ENCODE measurements at regions not wholly inside any gene's neighbourhood (a gene's known extent, or its start where the extent isn't known, plus 50 kb on each side); places are given as distances from the start of the nearest gene placed in this dataset.

- no peak for TF ChIP-seq ZFP36 (IDR thresholded peaks at IDR 0.05; ENCODE audit: borderline replicate concordance, partially characterized antibody)
- TF ChIP-seq RAD21 (conservative IDR thresholded peaks at IDR 0.05 in 1 of 2, IDR thresholded peaks at IDR 0.05 in 1 of 2) = peak; percentile 96
- TF ChIP-seq HMGXB4 (CRISPR knock-in tag; IDR thresholded peaks at IDR 0.05; ENCODE audit: borderline replicate concordance) = no peak
- TF ChIP-seq BHLHE40 (IDR thresholded peaks at IDR 0.05; ENCODE audit: low read depth, low read length) = no peak
- no peak for TF ChIP-seq ZSCAN20 (CRISPR knock-in tag; IDR thresholded peaks at IDR 0.05)
- no peak for TF ChIP-seq FOXS1 (CRISPR knock-in tag; IDR thresholded peaks at IDR 0.05)
- no peak for TF ChIP-seq KDM5A (IDR thresholded peaks at IDR 0.05)
- TF ChIP-seq FOSL2 (IDR thresholded peaks at IDR 0.05) = no peak
- TF ChIP-seq FOSL2 (CRISPR knock-in tag; IDR thresholded peaks at IDR 0.05) = no peak
Observed at GRCh38 chr15:79380755-79381497, 51.2 kb upstream of the MINAR1 start (continued).

- Histone ChIP-seq H3K9me3 (no peaks in the 10 kb centered on the region), H3K4me1 (no peaks in the 10 kb centered on the region), H3K27ac (no peak overlapping the region), H3K4me3 (no peak overlapping the region), H3K4me2 (no peak overlapping the region)
- DNase-seq (ENCODE audit: low read depth in 1 of 2, low spot score in 1 of 2) = no peak
- ATAC-seq = peak in 1 of 2 experiments; percentile 33; a peak in 1 of 6 replicates
- FAIRE-seq = no peak
- TF ChIP-seq POLR2AphosphoS2 (conservative IDR thresholded peaks at IDR 0.05; ENCODE audit: low read length) (no peak), ZC3H11A (IDR thresholded peaks at IDR 0.05) (no peak), FOSL2 (IDR thresholded peaks at IDR 0.05) (no peak), FOSL2 (CRISPR knock-in tag; IDR thresholded peaks at IDR 0.05) (no peak)
- ChIA-PET CTCF (interaction anchor here (0.6 to 11.7 kb wide), 93 partner anchors 8 to 986 kb away, joined by 3 to 405 read pairs (median 5); partner anchors contain the start of gene MINAR1), POLR2A (no interaction called here)
Observed at GRCh38 chr15:79381593-79381992, 50.5 kb upstream of the MINAR1 start.

All from A549 (cell line).